GM12865 (cell line): ENCODE measurements at regions not wholly inside any gene's neighbourhood (a gene's known extent, or its start where the extent isn't known, plus 50 kb on each side); places are given as distances from the start of the nearest gene placed in this dataset.
"Not testable (repeated sequence)": the region's sequence is repeated elsewhere in the genome, so short reads cannot be mapped to it uniquely, and the experiment has no call there.

Source experiments
- DNase-seq: peaks from one replicate; pipeline ENCODE4 v3.0.0; 2010; ENCODE audit warnings: low read depth
- H3K4me3 ChIP-seq: 2 replicates; pipeline ENCODE4 v1.5.1; 2011; ENCODE audit warnings: mild to moderate bottlenecking, low read depth, low read length, control low read depth
- TF ChIP-seq, protein P1 (sequence below): IDR thresholded peaks from 2 replicates; pipeline ENCODE4 v1.5.1; 2011; ENCODE audit warnings: low read length, control low read depth, low read depth, inconsistent platforms; ENCODE audit not compliant: insufficient read depth; ENCODE audit errors: missing control alignments

DNA sequence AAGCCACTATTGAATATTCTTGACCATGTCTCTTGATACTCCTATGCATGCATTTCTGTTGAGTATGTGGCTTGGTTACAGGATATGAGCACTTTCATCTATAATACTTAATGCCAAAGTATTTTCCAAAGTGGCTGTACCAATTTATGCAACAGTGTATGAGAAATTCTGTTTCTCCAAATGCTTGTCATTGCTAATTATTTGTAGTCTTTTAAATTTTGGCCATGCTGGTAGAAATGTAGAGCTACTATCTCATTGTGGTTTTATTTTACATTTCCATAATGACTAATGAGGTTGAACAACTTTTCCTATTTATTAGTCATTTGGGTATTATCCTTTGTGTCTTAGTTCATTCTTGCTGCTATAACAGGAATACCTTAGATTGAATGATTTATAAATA, 71.4 kb upstream of the TSPAN2 start:
- TF ChIP-seq, protein P1, sequence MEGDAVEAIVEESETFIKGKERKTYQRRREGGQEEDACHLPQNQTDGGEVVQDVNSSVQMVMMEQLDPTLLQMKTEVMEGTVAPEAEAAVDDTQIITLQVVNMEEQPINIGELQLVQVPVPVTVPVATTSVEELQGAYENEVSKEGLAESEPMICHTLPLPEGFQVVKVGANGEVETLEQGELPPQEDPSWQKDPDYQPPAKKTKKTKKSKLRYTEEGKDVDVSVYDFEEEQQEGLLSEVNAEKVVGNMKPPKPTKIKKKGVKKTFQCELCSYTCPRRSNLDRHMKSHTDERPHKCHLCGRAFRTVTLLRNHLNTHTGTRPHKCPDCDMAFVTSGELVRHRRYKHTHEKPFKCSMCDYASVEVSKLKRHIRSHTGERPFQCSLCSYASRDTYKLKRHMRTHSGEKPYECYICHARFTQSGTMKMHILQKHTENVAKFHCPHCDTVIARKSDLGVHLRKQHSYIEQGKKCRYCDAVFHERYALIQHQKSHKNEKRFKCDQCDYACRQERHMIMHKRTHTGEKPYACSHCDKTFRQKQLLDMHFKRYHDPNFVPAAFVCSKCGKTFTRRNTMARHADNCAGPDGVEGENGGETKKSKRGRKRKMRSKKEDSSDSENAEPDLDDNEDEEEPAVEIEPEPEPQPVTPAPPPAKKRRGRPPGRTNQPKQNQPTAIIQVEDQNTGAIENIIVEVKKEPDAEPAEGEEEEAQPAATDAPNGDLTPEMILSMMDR = no peak
- no peak for DNase-seq
- no peak overlapping the region for H3K4me3 ChIP-seq

GRCh38 chr1:115159958-115160357, 70.7 kb upstream of the TSPAN2 start:
- no peak for DNase-seq
- H3K4me3 ChIP-seq = no peak overlapping the region
- TF ChIP-seq, protein P1 = no peak

- no peak overlapping the region for H3K4me3 ChIP-seq
- TF ChIP-seq, protein P1 = no peak
- DNase-seq = no peak
Measured at GRCh38 chr1:115158181-115158580, 68.9 kb upstream of the TSPAN2 start.

DNA sequence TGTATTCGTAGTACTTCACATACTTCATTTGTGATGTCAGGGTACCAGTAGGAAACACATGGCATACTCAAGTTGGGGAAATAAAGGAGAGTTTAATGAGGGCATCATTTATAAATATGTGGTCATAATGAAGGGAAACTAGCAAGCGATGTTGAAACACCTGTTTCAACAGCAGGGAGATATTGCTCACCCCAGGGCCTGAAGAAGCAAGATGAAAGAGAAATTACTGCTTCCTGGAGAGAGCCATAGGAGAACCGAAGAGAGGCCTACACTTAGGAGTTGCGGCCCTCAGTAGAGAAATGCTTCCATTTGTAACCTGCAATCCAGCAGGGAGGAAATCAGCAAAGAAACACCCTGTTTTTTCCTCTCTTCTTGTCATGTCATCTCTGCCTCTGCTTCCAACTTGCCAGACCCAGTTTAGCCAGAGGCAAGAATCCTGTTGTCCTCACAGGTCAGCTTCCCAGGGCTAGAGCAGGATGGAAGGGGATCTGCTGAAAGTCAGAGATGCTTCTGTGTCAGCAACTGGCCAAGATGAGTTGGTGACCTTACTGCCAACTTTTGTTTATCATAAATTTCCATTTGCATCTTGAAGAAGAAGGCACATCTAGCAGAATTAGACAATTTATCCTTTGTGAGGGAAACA, 67.6 kb upstream of the TSPAN2 start:
- DNase-seq = no peak
- TF ChIP-seq, protein P1 = no peak
- no peak overlapping the region for H3K4me3 ChIP-seq

DNA sequence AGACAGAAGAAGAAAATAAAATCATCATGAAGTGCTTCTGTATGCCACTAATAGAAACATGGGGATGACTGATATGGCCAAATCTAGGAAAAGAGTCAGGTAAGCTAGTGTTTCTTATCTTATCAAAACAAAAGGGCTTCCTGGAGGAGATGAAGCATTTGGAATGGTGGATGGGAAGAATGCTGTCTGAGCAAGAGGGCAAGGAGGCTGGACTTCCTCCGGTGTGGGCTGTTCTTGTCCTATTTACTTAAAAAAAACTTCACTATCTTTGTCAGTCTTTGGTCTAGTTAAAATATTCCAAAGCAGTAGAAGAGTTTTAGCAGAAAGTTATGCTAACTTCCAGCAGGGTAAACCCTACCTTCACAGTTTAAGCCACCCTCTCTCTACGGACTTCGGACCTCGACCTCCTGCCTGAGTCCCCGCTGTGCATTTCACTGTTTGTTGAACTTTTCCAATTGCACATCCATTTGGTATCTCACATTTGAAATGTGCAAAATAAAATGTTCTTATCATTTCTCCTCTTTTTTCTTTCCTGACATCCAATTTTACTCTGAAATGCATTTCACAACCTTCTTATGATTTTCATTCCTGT, 64.8 kb upstream of the TSPAN2 start:
- no peak for DNase-seq
- H3K4me3 ChIP-seq = no peak overlapping the region
- TF ChIP-seq, protein P1 = no peak

DNA sequence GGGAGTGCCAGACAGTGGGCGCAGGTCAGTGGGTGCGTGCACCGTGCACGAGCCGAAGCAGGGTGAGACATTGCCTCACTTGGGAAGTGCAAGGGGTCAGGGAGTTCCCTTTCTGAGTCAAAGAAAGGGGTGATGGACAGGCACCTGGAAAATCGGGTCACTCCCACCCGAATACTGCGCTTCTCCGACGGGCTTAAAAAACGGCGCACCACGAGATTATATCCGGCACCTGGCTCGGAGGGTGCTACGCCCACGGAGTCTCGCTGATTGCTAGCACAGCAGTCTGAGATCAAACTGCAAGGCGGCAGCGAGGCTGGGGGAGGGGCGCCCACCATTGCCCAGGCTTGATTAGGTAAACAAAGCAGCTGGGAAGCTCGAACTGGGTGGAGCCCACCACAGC, 58.6 kb upstream of the TSPAN2 start:
- H3K4me3 ChIP-seq, DNase-seq: not testable (repeated sequence)

DNA sequence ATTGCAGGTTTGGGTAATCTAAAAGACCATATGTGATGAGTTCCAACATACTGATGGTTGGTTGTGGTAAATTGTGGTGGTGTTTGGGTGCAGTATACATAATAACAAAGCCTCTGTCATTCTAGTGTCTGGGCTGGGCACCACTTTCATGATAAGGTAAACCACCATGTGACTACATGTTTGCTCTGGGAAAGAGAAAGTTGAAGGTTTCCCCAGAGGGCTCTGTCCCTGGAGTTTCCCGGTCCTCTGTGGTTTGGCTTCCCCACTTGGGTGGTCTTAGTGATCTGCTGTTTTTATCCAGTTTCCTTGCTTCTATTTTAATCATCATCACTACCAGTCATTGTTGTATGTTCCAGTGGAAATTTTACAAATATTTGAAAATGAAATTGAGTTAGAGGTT, 55.9 kb upstream of the TSPAN2 start:
- DNase-seq = no peak

More for the DNA sequence above, 55.9 kb upstream of the TSPAN2 start:
- no peak overlapping the region for H3K4me3 ChIP-seq
- TF ChIP-seq, protein P1 = no peak
